ENCODE measurements at regions not wholly inside any gene's neighbourhood (a gene's known extent, or its start where the extent isn't known, plus 50 kb on each side); places are given as distances from the start of the nearest gene placed in this dataset.

GRCh38 chr10:43879162-43879561 is 230.5 kb upstream of the ZNF32 start:
- H3K36me3 ChIP-seq (ENCODE audit: control insufficient read depth, insufficient read depth, low read length), result no peaks in the 10 kb centered on the region
- peaks cover under 1% of the 10 kb centered on the region for H3K4me1 ChIP-seq (ENCODE audit: control insufficient read depth, insufficient read depth, low read length)
- H3K27me3 ChIP-seq (ENCODE audit: control insufficient read depth, insufficient read depth, low read length), result no peaks in the 10 kb centered on the region
- no peaks in the 10 kb centered on the region for H3K9me3 ChIP-seq (ENCODE audit: control insufficient read depth, low read length)
- H3K9ac ChIP-seq (ENCODE audit: low read length), result no peak overlapping the region
- H3K4me3 ChIP-seq (ENCODE audit: low read length), result no peak overlapping the region

DNA sequence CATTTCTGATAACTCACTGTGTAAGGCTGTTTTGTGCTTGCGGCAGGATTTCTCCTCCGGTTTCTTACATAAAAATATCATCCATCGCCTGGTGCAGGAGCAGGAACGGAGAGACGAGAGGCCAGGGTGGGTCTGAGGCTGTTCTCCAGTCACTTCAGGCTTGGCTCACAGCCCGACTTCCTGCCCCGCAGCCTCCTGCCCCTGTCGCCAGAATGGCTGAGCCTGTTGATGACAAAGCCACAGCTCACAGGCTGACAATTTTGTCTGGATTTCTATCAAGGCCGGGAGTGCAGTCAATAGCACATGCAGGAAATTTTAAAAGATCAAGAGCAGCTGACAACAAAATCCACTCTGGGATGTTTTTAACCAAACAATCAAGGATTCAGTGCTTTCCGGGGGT is 229.7 kb upstream of the ZNF32 start:
- Histone ChIP-seq H3K9ac (ENCODE audit: low read length) (no peak overlapping the region), H3K4me3 (ENCODE audit: low read length) (no peak overlapping the region), H3K4me1 (ENCODE audit: control insufficient read depth, insufficient read depth, low read length) (no peaks in the 10 kb centered on the region), H3K9me3 (ENCODE audit: control insufficient read depth, low read length) (no peaks in the 10 kb centered on the region), H3K36me3 (ENCODE audit: control insufficient read depth, insufficient read depth, low read length) (no peaks in the 10 kb centered on the region), H3K27me3 (ENCODE audit: control insufficient read depth, insufficient read depth, low read length) (no peaks in the 10 kb centered on the region)

DNA sequence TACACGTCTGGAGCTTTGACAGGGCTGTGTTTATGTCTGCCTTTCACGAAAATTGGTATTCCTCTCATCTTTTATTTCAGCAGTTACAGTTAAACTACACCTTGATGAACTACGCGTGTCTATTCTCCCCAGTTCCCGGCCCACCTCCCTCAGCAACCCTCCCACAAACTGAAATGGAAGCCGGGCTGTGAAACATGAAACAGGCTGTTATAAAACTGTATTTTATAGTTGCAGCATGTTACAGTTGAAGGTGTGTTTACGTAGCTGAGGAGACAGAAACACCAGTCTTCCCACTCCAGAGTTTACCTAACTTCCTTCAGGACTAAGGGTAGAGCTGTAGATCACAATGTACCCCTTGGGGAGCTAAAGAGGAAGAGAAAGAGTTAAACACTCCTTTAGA is 228.3 kb upstream of the ZNF32 start:
- no peak overlapping the region for H3K9ac ChIP-seq (ENCODE audit: low read length)
- H3K4me3 ChIP-seq (ENCODE audit: low read length), result no peak overlapping the region
- no peaks in the 10 kb centered on the region for H3K36me3 ChIP-seq (ENCODE audit: control insufficient read depth, insufficient read depth, low read length)
- no peaks in the 10 kb centered on the region for H3K4me1 ChIP-seq (ENCODE audit: control insufficient read depth, insufficient read depth, low read length)
- no peaks in the 10 kb centered on the region for H3K27me3 ChIP-seq (ENCODE audit: control insufficient read depth, insufficient read depth, low read length)
- H3K9me3 ChIP-seq (ENCODE audit: control insufficient read depth, low read length), result no peaks in the 10 kb centered on the region

GRCh38 chr10:43874984-43875383 is 226.3 kb upstream of the ZNF32 start:
- no peaks in the 10 kb centered on the region for H3K36me3 ChIP-seq (ENCODE audit: control insufficient read depth, insufficient read depth, low read length)
- no peaks in the 10 kb centered on the region for H3K4me1 ChIP-seq (ENCODE audit: control insufficient read depth, insufficient read depth, low read length)
- no peaks in the 10 kb centered on the region for H3K9me3 ChIP-seq (ENCODE audit: control insufficient read depth, low read length)
- H3K9ac ChIP-seq (ENCODE audit: low read length), result no peak overlapping the region
- H3K27me3 ChIP-seq (ENCODE audit: control insufficient read depth, insufficient read depth, low read length), result no peaks in the 10 kb centered on the region
- no peak overlapping the region for H3K4me3 ChIP-seq (ENCODE audit: low read length)

GRCh38 chr10:43873717-43874116 is 225.0 kb upstream of the ZNF32 start:
- Histone ChIP-seq H3K9ac (ENCODE audit: low read length) (no peak overlapping the region), H3K27me3 (ENCODE audit: control insufficient read depth, insufficient read depth, low read length) (no peaks in the 10 kb centered on the region), H3K4me3 (ENCODE audit: low read length) (no peak overlapping the region)

DNA sequence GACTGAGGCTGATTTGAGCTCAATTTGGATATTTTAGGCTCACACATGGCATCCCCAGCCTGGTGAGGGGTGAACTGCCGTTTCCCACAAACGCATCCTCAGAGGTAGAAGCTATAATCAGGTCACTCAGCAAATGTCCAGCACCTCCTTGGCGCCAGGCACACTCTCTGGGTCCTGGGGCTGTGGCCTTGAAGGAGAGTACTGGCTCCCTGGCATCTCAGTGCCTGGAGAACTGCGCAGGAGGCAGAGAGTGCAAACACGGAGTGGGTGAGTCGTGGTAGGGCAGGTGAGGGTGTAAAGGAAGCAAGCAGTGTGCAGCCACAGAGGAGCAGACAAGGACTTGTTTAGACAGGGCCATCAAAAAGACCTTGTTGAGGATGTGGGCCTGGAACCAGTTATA is 224.0 kb upstream of the ZNF32 start:
- Histone ChIP-seq H3K4me1 (ENCODE audit: control insufficient read depth, insufficient read depth, low read length) (no peaks in the 10 kb centered on the region), H3K9ac (ENCODE audit: low read length) (no peak overlapping the region), H3K36me3 (ENCODE audit: control insufficient read depth, insufficient read depth, low read length) (no peaks in the 10 kb centered on the region), H3K9me3 (ENCODE audit: control insufficient read depth, low read length) (no peaks in the 10 kb centered on the region), H3K27me3 (ENCODE audit: control insufficient read depth, insufficient read depth, low read length) (no peaks in the 10 kb centered on the region), H3K4me3 (ENCODE audit: low read length) (no peak overlapping the region)

More at GRCh38 chr10:43873717-43874116, 225.0 kb upstream of the ZNF32 start:
- Histone ChIP-seq H3K36me3 (ENCODE audit: control insufficient read depth, insufficient read depth, low read length) (no peaks in the 10 kb centered on the region), H3K4me1 (ENCODE audit: control insufficient read depth, insufficient read depth, low read length) (no peaks in the 10 kb centered on the region), H3K9me3 (ENCODE audit: control insufficient read depth, low read length) (no peaks in the 10 kb centered on the region)

DNA sequence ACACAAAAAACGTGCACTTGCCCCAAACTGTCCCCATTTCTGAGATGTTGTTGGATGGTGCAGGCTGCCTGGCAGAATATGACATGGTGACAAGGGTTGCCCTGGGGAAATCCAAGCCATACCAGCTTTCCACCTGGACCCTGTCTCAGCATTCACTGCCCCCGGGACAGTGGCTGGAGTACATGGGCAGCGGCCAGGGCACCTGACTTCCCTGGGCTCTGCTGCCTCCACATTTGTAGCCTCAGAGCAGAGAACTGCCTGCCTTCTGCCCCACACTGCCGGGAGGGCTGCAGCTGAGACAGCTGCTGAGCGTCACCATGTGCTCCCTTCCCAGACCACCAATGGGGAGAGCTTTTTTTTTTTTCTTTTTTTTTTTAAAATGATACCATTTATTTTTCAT is 222.9 kb upstream of the ZNF32 start:
- H3K27me3 ChIP-seq (ENCODE audit: control insufficient read depth, insufficient read depth, low read length), result no peaks in the 10 kb centered on the region
- no peaks in the 10 kb centered on the region for H3K9me3 ChIP-seq (ENCODE audit: control insufficient read depth, low read length)
- H3K9ac ChIP-seq (ENCODE audit: low read length), result no peak overlapping the region
- no peak overlapping the region for H3K4me3 ChIP-seq (ENCODE audit: low read length)
- no peaks in the 10 kb centered on the region for H3K36me3 ChIP-seq (ENCODE audit: control insufficient read depth, insufficient read depth, low read length)
- no peaks in the 10 kb centered on the region for H3K4me1 ChIP-seq (ENCODE audit: control insufficient read depth, insufficient read depth, low read length)

- H3K9me3 ChIP-seq (ENCODE audit: control insufficient read depth, low read length), result no peaks in the 10 kb centered on the region
- H3K4me3 ChIP-seq (ENCODE audit: low read length), result no peak overlapping the region
- H3K9ac ChIP-seq (ENCODE audit: low read length), result no peak overlapping the region
- no peaks in the 10 kb centered on the region for H3K27me3 ChIP-seq (ENCODE audit: control insufficient read depth, insufficient read depth, low read length)
- no peaks in the 10 kb centered on the region for H3K4me1 ChIP-seq (ENCODE audit: control insufficient read depth, insufficient read depth, low read length)
- no peaks in the 10 kb centered on the region for H3K36me3 ChIP-seq (ENCODE audit: control insufficient read depth, insufficient read depth, low read length)
These were observed 222.3 kb upstream of the ZNF32 start for GRCh38 chr10:43870968-43871439.

GRCh38 chr10:43869669-43870322 is 221.1 kb upstream of the ZNF32 start:
- no peak overlapping the region for H3K4me3 ChIP-seq (ENCODE audit: low read length)
- no peaks in the 10 kb centered on the region for H3K9me3 ChIP-seq (ENCODE audit: control insufficient read depth, low read length)
- no peak overlapping the region for H3K9ac ChIP-seq (ENCODE audit: low read length)
- H3K36me3 ChIP-seq (ENCODE audit: control insufficient read depth, insufficient read depth, low read length), result no peaks in the 10 kb centered on the region
- H3K4me1 ChIP-seq (ENCODE audit: control insufficient read depth, insufficient read depth, low read length), result peaks cover 1% of the 10 kb centered on the region
- H3K27me3 ChIP-seq (ENCODE audit: control insufficient read depth, insufficient read depth, low read length), result no peaks in the 10 kb centered on the region

- Histone ChIP-seq H3K4me1 (ENCODE audit: control insufficient read depth, insufficient read depth, low read length) (peaks cover 10% of the 10 kb centered on the region), H3K36me3 (ENCODE audit: control insufficient read depth, insufficient read depth, low read length) (no peaks in the 10 kb centered on the region), H3K4me3 (ENCODE audit: low read length) (no peak overlapping the region), H3K9ac (ENCODE audit: low read length) (no peak overlapping the region), H3K9me3 (ENCODE audit: control insufficient read depth, low read length) (no peaks in the 10 kb centered on the region), H3K27me3 (ENCODE audit: control insufficient read depth, insufficient read depth, low read length) (no peaks in the 10 kb centered on the region)
These were observed 220.3 kb upstream of the ZNF32 start for GRCh38 chr10:43868952-43869351.

GRCh38 chr10:43867667-43868565 is 219.2 kb upstream of the ZNF32 start:
- Histone ChIP-seq H3K4me3 (ENCODE audit: low read length) (no peak overlapping the region), H3K9ac (ENCODE audit: low read length) (no peak overlapping the region), H3K4me1 (ENCODE audit: control insufficient read depth, insufficient read depth, low read length) (peaks cover 18% of the 10 kb centered on the region), H3K36me3 (ENCODE audit: control insufficient read depth, insufficient read depth, low read length) (no peaks in the 10 kb centered on the region), H3K9me3 (ENCODE audit: control insufficient read depth, low read length) (no peaks in the 10 kb centered on the region), H3K27me3 (ENCODE audit: control insufficient read depth, insufficient read depth, low read length) (no peaks in the 10 kb centered on the region)

- Histone ChIP-seq H3K4me1 (ENCODE audit: control insufficient read depth, insufficient read depth, low read length) (peaks cover 26% of the 10 kb centered on the region), H3K27me3 (ENCODE audit: control insufficient read depth, insufficient read depth, low read length) (no peaks in the 10 kb centered on the region)
These were observed 218.4 kb upstream of the ZNF32 start for GRCh38 chr10:43867113-43867512.

More at GRCh38 chr10:43867113-43867512, 218.4 kb upstream of the ZNF32 start:
- H3K9me3 ChIP-seq (ENCODE audit: control insufficient read depth, low read length), result no peaks in the 10 kb centered on the region
- H3K36me3 ChIP-seq (ENCODE audit: control insufficient read depth, insufficient read depth, low read length), result no peaks in the 10 kb centered on the region
- no peak overlapping the region for H3K4me3 ChIP-seq (ENCODE audit: low read length)
- H3K9ac ChIP-seq (ENCODE audit: low read length), result no peak overlapping the region

Measured in mucosa of stomach (tissue), 1 donor.